ENCODE measurements at regions not wholly inside any gene's neighbourhood (a gene's known extent, or its start where the extent isn't known, plus 50 kb on each side); places are given as distances from the start of the nearest gene placed in this dataset.

- Histone ChIP-seq H3K27me3 (ENCODE audit: control insufficient read depth, insufficient read depth, low read length) (no peaks in the 10 kb centered on the region), H3K4me3 (ENCODE audit: low read depth, low read length) (no peak overlapping the region), H3K36me3 (ENCODE audit: control insufficient read depth, insufficient read depth, low read length) (no peaks in the 10 kb centered on the region)
- DNase-seq (ENCODE audit: low read depth), result no peak
- TF ChIP-seq, protein P1, sequence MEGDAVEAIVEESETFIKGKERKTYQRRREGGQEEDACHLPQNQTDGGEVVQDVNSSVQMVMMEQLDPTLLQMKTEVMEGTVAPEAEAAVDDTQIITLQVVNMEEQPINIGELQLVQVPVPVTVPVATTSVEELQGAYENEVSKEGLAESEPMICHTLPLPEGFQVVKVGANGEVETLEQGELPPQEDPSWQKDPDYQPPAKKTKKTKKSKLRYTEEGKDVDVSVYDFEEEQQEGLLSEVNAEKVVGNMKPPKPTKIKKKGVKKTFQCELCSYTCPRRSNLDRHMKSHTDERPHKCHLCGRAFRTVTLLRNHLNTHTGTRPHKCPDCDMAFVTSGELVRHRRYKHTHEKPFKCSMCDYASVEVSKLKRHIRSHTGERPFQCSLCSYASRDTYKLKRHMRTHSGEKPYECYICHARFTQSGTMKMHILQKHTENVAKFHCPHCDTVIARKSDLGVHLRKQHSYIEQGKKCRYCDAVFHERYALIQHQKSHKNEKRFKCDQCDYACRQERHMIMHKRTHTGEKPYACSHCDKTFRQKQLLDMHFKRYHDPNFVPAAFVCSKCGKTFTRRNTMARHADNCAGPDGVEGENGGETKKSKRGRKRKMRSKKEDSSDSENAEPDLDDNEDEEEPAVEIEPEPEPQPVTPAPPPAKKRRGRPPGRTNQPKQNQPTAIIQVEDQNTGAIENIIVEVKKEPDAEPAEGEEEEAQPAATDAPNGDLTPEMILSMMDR (IDR thresholded peaks at IDR 0.05; ENCODE audit: insufficient read depth, low read depth, low read length), result no peak
- ChIA-PET CTCF (interaction anchor here (1.3 kb wide), 1 partner anchor 9 kb away, joined by 3 read pairs; no protein-coding TSS in a partner anchor), POLR2A (no interaction called here)
Observed at GRCh38 chr9:23162789-23163188, 663.3 kb downstream of the ELAVL2 start.

DNA sequence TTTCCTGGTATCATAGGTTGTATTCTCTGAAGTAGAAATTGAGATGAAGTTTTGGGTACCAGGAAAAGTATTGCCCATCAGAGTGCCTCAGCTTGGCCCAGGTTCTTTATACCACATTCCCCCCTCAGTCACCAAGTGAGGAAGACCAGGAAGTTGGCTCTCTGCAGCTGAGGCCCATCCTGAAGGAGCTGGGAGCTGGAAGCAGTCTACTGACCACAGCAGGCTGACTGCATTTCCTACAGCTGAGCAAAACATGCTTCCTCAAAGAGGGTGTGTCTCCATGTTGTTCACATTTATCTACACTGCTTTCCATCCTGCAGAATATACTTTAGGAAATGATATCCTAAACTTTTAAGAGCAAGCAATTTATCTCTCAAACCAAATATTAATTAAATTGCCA lies 654.6 kb downstream of the ELAVL2 start:
- no peak for DNase-seq (ENCODE audit: low read depth)
- TF ChIP-seq, protein P1 (IDR thresholded peaks at IDR 0.05; ENCODE audit: insufficient read depth, low read depth, low read length), result no peak
- Histone ChIP-seq H3K4me3 (ENCODE audit: low read depth, low read length) (no peak overlapping the region), H3K36me3 (ENCODE audit: control insufficient read depth, insufficient read depth, low read length) (no peaks in the 10 kb centered on the region), H3K27me3 (ENCODE audit: control insufficient read depth, insufficient read depth, low read length) (no peaks in the 10 kb centered on the region)
- ChIA-PET POLR2A (no interaction called here), CTCF (no interaction called here)

DNA sequence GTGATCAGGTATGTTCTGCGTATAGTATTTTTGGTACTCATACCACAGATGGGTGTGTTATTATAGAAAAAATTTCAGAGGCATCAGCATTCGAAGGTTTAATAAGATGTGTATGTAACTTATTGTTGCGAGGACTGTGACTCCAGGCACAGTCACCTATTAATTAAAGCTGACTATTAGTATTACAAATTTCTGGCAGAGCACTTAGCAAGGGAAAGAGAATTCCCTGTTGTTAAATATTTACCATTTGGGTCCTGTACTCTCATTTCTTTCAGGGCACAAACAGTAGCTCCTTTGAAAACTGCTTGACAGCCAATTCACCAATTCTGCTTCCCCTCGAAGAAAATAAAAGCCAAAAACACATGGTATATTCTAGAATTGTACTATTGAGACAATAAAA lies 653.8 kb downstream of the ELAVL2 start:
- no peak overlapping the region for H3K4me3 ChIP-seq (ENCODE audit: low read depth, low read length)
- H3K36me3 ChIP-seq (ENCODE audit: control insufficient read depth, insufficient read depth, low read length), result no peaks in the 10 kb centered on the region
- ChIA-PET CTCF (no interaction called here), POLR2A (no interaction called here)
- TF ChIP-seq, protein P1 (IDR thresholded peaks at IDR 0.05; ENCODE audit: insufficient read depth, low read depth, low read length), result no peak
- no peaks in the 10 kb centered on the region for H3K27me3 ChIP-seq (ENCODE audit: control insufficient read depth, insufficient read depth, low read length)
- no peak for DNase-seq (ENCODE audit: low read depth)

GRCh38 chr9:23172979-23173637 lies 652.9 kb downstream of the ELAVL2 start:
- Histone ChIP-seq H3K36me3 (ENCODE audit: control insufficient read depth, insufficient read depth, low read length) (no peaks in the 10 kb centered on the region), H3K4me3 (ENCODE audit: low read depth, low read length) (no peak overlapping the region), H3K27me3 (ENCODE audit: control insufficient read depth, insufficient read depth, low read length) (no peaks in the 10 kb centered on the region)
- TF ChIP-seq, protein P1 (IDR thresholded peaks at IDR 0.05; ENCODE audit: insufficient read depth, low read depth, low read length), result no peak
- CTCF ChIA-PET, result no interaction called here
- no peak for DNase-seq (ENCODE audit: low read depth)
- POLR2A ChIA-PET, result no interaction called here

DNA sequence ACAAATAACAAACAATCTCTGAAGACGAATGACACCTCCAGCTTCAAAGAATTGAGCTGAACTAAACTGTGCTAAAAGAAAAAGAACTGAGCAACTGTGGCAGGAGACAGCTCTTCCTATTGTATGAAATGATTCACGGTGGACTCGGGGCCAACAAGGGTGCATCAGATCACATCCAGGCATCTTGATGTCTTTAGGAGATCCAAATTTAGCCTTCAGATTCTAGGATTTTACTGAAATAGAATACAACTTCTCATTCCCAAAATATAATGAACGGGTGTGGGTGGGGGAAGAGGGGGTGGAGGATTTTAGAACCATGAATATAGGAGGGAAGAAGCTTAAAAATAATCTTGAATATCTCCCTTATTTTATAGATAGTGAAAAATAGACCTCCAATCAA lies 631.8 kb downstream of the ELAVL2 start:
- no peaks in the 10 kb centered on the region for H3K27me3 ChIP-seq (ENCODE audit: control insufficient read depth, insufficient read depth, low read length)
- ChIA-PET CTCF (interaction anchor here (0.9 kb wide), 1 partner anchor 9 kb away, joined by 3 read pairs; no protein-coding TSS in a partner anchor), POLR2A (no interaction called here)
- no peaks in the 10 kb centered on the region for H3K36me3 ChIP-seq (ENCODE audit: control insufficient read depth, insufficient read depth, low read length)
- TF ChIP-seq, protein P1 (IDR thresholded peaks at IDR 0.05; ENCODE audit: insufficient read depth, low read depth, low read length), result no peak
- DNase-seq (ENCODE audit: low read depth), result no peak
- no peak overlapping the region for H3K4me3 ChIP-seq (ENCODE audit: low read depth, low read length)
